ENCODE measurements at regions not wholly inside any gene's neighbourhood (a gene's known extent, or its start where the extent isn't known, plus 50 kb on each side); places are given as distances from the start of the nearest gene placed in this dataset.

DNA sequence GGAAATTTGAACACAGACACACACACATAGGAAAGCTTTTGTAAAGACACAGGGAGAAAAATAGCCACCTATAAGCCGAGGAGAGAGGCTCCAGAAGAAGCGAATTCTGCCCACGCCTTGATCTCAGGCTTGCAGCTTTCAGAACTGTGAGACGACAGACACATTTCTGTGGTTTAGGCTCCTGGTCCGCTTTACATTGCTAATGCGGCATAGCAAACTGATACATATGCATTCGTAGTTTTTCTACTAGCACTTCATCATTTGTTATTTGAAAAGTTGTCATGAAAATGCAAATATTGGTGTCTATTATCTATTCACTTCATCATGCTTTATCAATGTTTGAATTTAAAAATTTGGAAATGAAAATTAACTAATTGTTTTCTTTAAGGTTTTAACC, 674.9 kb downstream of the SEMA5A start:
- no peaks in the 10 kb centered on the region for H3K27me3 ChIP-seq (ENCODE audit: control insufficient read depth, insufficient read depth, low read length)
- ATAC-seq (no peak), DNase-seq (no peak)
- peaks cover 3% of the 10 kb centered on the region for H3K9me3 ChIP-seq (ENCODE audit: control insufficient read depth, insufficient read depth, low read length)
- no peaks in the 10 kb centered on the region for H3K36me3 Mint-ChIP-seq
- H3K27ac ChIP-seq (ENCODE audit: low read length): no peak overlapping the region
- intact Hi-C loops (cut with micrococcal nuclease): no loop called here
- no peaks in the 10 kb centered on the region for H3K4me1 Mint-ChIP-seq
- peaks cover 9 to 11% of the 10 kb centered on the region in 2 donors for H3K9me3 Mint-ChIP-seq
- no peak overlapping the region for H3K4me3 ChIP-seq (ENCODE audit: low read length)
- H3K36me3 ChIP-seq (ENCODE audit: control insufficient read depth, insufficient read depth, low read length): no peaks in the 10 kb centered on the region
- no peak overlapping the region for H3K4me3 Mint-ChIP-seq
- H3K27ac Mint-ChIP-seq: no peak overlapping the region
- TF ChIP-seq, protein P1, sequence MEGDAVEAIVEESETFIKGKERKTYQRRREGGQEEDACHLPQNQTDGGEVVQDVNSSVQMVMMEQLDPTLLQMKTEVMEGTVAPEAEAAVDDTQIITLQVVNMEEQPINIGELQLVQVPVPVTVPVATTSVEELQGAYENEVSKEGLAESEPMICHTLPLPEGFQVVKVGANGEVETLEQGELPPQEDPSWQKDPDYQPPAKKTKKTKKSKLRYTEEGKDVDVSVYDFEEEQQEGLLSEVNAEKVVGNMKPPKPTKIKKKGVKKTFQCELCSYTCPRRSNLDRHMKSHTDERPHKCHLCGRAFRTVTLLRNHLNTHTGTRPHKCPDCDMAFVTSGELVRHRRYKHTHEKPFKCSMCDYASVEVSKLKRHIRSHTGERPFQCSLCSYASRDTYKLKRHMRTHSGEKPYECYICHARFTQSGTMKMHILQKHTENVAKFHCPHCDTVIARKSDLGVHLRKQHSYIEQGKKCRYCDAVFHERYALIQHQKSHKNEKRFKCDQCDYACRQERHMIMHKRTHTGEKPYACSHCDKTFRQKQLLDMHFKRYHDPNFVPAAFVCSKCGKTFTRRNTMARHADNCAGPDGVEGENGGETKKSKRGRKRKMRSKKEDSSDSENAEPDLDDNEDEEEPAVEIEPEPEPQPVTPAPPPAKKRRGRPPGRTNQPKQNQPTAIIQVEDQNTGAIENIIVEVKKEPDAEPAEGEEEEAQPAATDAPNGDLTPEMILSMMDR (IDR thresholded peaks at IDR 0.05): no peak
- 70% methylated on average over 6 of the region's 7 CpGs for WGBS (ENCODE audit: insufficient coverage)
- no peaks in the 10 kb centered on the region for H3K4me1 ChIP-seq (ENCODE audit: control insufficient read depth, insufficient read depth, low read length)
- H3K27me3 Mint-ChIP-seq (ENCODE audit: low read depth in 2 of 2): no peaks in the 10 kb centered on the region

DNA sequence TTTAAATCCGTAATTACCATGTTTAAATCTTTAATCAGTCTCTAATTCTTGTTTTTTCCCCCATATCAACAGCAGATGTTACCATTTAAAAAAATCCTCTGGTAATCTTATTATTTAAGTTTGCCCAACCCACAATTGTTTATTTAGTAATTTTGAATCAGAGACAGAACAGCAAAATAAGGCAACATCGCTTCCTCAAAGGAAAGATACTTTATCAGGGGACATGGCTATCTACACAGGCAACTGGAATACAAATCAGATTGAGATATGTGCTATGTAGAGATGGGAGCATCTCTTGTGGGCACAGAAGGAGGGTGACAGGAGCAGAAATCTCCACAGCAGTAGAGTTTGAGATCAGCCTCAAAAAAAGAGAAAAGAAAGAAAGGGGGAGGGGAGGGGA, 674.4 kb downstream of the SEMA5A start:
- H3K27ac ChIP-seq (ENCODE audit: low read length): no peak overlapping the region
- TF ChIP-seq, protein P1 (IDR thresholded peaks at IDR 0.05): no peak
- H3K27me3 Mint-ChIP-seq (ENCODE audit: low read depth in 2 of 2): no peaks in the 10 kb centered on the region
- peaks cover 3% of the 10 kb centered on the region for H3K9me3 ChIP-seq (ENCODE audit: control insufficient read depth, insufficient read depth, low read length)
- no peak for ATAC-seq
- no peak overlapping the region for H3K27ac Mint-ChIP-seq
- no peaks in the 10 kb centered on the region for H3K36me3 ChIP-seq (ENCODE audit: control insufficient read depth, insufficient read depth, low read length)
- H3K4me3 ChIP-seq (ENCODE audit: low read length): no peak overlapping the region
- intact Hi-C loops (cut with micrococcal nuclease): no loop called here
- H3K36me3 Mint-ChIP-seq: no peaks in the 10 kb centered on the region
- no peaks in the 10 kb centered on the region for H3K4me1 Mint-ChIP-seq
- WGBS (ENCODE audit: insufficient coverage): 80% methylated on average over 1 of the region's 2 CpGs
- no peak overlapping the region for H3K4me3 Mint-ChIP-seq
- no peaks in the 10 kb centered on the region for H3K27me3 ChIP-seq (ENCODE audit: control insufficient read depth, insufficient read depth, low read length)
- peaks cover 11 to 13% of the 10 kb centered on the region in 2 donors for H3K9me3 Mint-ChIP-seq
- no peaks in the 10 kb centered on the region for H3K4me1 ChIP-seq (ENCODE audit: control insufficient read depth, insufficient read depth, low read length)
- no peak for DNase-seq

DNA sequence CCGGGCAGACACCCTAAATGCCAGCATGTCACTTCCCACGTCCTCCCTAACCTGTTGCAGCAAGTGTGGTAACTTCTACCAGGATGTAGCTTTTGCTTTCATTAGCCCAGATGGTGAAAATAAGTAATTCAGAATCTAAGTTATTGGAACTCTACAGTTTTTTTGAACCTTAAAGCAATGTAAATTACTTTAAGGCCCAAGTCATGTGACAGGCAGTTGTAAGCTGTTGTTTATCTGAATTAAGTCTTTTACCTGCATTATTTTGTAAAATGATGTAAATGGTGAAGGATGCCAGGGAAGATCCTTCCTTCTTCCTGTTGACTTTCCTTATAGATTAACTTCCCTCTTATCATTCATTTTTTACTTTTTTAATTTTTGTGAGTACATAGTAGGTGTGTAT, 670.2 kb downstream of the SEMA5A start:
- no peak overlapping the region for H3K4me3 Mint-ChIP-seq
- TF ChIP-seq, protein P1 (IDR thresholded peaks at IDR 0.05): no peak
- H3K4me1 Mint-ChIP-seq: no peaks in the 10 kb centered on the region
- no peaks in the 10 kb centered on the region for H3K27me3 ChIP-seq (ENCODE audit: control insufficient read depth, insufficient read depth, low read length)
- H3K36me3 Mint-ChIP-seq: peaks cover 7% of the 10 kb centered on the region
- H3K27ac ChIP-seq (ENCODE audit: low read length): no peak overlapping the region
- no peak overlapping the region for H3K4me3 ChIP-seq (ENCODE audit: low read length)
- H3K4me1 ChIP-seq (ENCODE audit: control insufficient read depth, insufficient read depth, low read length): no peaks in the 10 kb centered on the region
- ATAC-seq (no peak), DNase-seq (no peak)
- H3K27ac Mint-ChIP-seq: no peak overlapping the region
- H3K9me3 Mint-ChIP-seq: peaks cover 23 to 24% of the 10 kb centered on the region in 2 donors
- no peaks in the 10 kb centered on the region for H3K36me3 ChIP-seq (ENCODE audit: control insufficient read depth, insufficient read depth, low read length)
- 54% methylated on average over 2 of the region's 2 CpGs for WGBS (ENCODE audit: insufficient coverage)
- H3K9me3 ChIP-seq (ENCODE audit: control insufficient read depth, insufficient read depth, low read length): peaks cover 10% of the 10 kb centered on the region
- intact Hi-C loops (cut with micrococcal nuclease): no loop called here
- no peaks in the 10 kb centered on the region for H3K27me3 Mint-ChIP-seq (ENCODE audit: low read depth in 2 of 2)

DNA sequence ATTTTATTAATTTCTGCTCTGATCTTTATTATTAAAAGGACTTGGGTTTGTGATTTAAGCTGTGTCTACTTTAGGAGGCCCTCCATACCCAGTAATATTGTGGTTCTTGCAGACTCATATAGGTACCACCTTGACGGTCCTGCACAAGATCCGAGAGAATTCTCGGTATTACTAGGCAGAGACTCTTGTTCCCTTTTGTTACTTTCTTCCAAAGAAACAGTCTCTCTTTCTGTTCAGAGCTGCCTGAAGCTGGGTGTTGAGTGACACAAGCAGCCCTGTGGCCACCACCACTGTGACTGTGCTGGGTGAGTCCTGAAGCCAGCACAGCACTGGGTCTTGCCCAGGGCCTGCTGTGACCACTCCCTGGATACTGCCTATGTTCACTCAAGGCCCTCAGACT, 666.6 kb downstream of the SEMA5A start:
- no peaks in the 10 kb centered on the region for H3K4me1 Mint-ChIP-seq
- no peak overlapping the region for H3K27ac ChIP-seq (ENCODE audit: low read length)
- intact Hi-C loops (cut with micrococcal nuclease): no loop called here

More for the DNA sequence above, 666.6 kb downstream of the SEMA5A start:
- DNase-seq: no peak
- H3K27me3 ChIP-seq (ENCODE audit: control insufficient read depth, insufficient read depth, low read length): no peaks in the 10 kb centered on the region
- WGBS (ENCODE audit: insufficient coverage): 94% methylated on average over 3 of the region's 3 CpGs
- H3K4me1 ChIP-seq (ENCODE audit: control insufficient read depth, insufficient read depth, low read length): no peaks in the 10 kb centered on the region
- H3K4me3 Mint-ChIP-seq: no peak overlapping the region
- no peak overlapping the region for H3K27ac Mint-ChIP-seq
- peaks cover 18 to 22% of the 10 kb centered on the region in 2 donors for H3K9me3 Mint-ChIP-seq
- peaks cover 7% of the 10 kb centered on the region for H3K36me3 Mint-ChIP-seq
- TF ChIP-seq, protein P1 (IDR thresholded peaks at IDR 0.05): no peak
- peaks cover 10% of the 10 kb centered on the region for H3K9me3 ChIP-seq (ENCODE audit: control insufficient read depth, insufficient read depth, low read length)
- H3K36me3 ChIP-seq (ENCODE audit: control insufficient read depth, insufficient read depth, low read length): no peaks in the 10 kb centered on the region
- H3K4me3 ChIP-seq (ENCODE audit: low read length): no peak overlapping the region
- no peak for ATAC-seq
- no peaks in the 10 kb centered on the region for H3K27me3 Mint-ChIP-seq (ENCODE audit: low read depth in 2 of 2)

Measured in natural killer cell (primary cell).